HG03342 (cell line): ENCODE measurements at regions not wholly inside any gene's neighbourhood (a gene's known extent, or its start where the extent isn't known, plus 50 kb on each side); places are given as distances from the start of the nearest gene placed in this dataset.
"Not testable (repeated sequence)": the region's sequence is repeated elsewhere in the genome, so short reads cannot be mapped to it uniquely, and the experiment has no call there.

ENCODE experiments used
- ATAC-seq: cut with Tn5 transposase; IDR thresholded peaks from one replicate; pipeline ENCODE4 v1.9.1; 2021; ENCODE audit warnings: mild to moderate bottlenecking, moderate library complexity; ENCODE audit not compliant: unreplicated experiment

- ATAC-seq = no peak
These were observed 643.9 kb downstream of the TBC1D22A start for GRCh38 chr22:47406180-47406834.

GRCh38 chr22:47405222-47405621, 642.8 kb downstream of the TBC1D22A start:
- not testable (repeated sequence) for ATAC-seq

GRCh38 chr22:47402876-47403525, 640.6 kb downstream of the TBC1D22A start:
- no peak for ATAC-seq

- no peak for ATAC-seq
These were observed 639.7 kb downstream of the TBC1D22A start for GRCh38 chr22:47401976-47402770.

GRCh38 chr22:47401592-47401898, 639.1 kb downstream of the TBC1D22A start:
- ATAC-seq = no peak

GRCh38 chr22:47400701-47401591, 638.5 kb downstream of the TBC1D22A start:
- ATAC-seq = no peak

GRCh38 chr22:47400131-47400530, 637.7 kb downstream of the TBC1D22A start:
- not testable (repeated sequence) for ATAC-seq

GRCh38 chr22:47398921-47399790, 636.7 kb downstream of the TBC1D22A start:
- no peak for ATAC-seq

GRCh38 chr22:47398491-47398890, 636.0 kb downstream of the TBC1D22A start:
- no peak for ATAC-seq

- ATAC-seq = no peak
These were observed 635.2 kb downstream of the TBC1D22A start for GRCh38 chr22:47397673-47398072.

- ATAC-seq = no peak
These were observed 634.1 kb downstream of the TBC1D22A start for GRCh38 chr22:47396515-47396914.

GRCh38 chr22:47396105-47396504, 633.7 kb downstream of the TBC1D22A start:
- ATAC-seq = no peak

- ATAC-seq = no peak
These were observed 633.0 kb downstream of the TBC1D22A start for GRCh38 chr22:47395481-47395880.

- ATAC-seq = no peak
These were observed 632.3 kb downstream of the TBC1D22A start for GRCh38 chr22:47394504-47395440.

- no peak for ATAC-seq
These were observed 630.7 kb downstream of the TBC1D22A start for GRCh38 chr22:47393191-47393590.

- no peak for ATAC-seq
These were observed 630.3 kb downstream of the TBC1D22A start for GRCh38 chr22:47392729-47393128.

GRCh38 chr22:47392054-47392347, 629.6 kb downstream of the TBC1D22A start:
- ATAC-seq = no peak

GRCh38 chr22:47391169-47392053, 629.0 kb downstream of the TBC1D22A start:
- no peak for ATAC-seq
